ENCODE measurements at regions not wholly inside any gene's neighbourhood (a gene's known extent, or its start where the extent isn't known, plus 50 kb on each side); places are given as distances from the start of the nearest gene placed in this dataset.

- TF ChIP-seq, protein P1, sequence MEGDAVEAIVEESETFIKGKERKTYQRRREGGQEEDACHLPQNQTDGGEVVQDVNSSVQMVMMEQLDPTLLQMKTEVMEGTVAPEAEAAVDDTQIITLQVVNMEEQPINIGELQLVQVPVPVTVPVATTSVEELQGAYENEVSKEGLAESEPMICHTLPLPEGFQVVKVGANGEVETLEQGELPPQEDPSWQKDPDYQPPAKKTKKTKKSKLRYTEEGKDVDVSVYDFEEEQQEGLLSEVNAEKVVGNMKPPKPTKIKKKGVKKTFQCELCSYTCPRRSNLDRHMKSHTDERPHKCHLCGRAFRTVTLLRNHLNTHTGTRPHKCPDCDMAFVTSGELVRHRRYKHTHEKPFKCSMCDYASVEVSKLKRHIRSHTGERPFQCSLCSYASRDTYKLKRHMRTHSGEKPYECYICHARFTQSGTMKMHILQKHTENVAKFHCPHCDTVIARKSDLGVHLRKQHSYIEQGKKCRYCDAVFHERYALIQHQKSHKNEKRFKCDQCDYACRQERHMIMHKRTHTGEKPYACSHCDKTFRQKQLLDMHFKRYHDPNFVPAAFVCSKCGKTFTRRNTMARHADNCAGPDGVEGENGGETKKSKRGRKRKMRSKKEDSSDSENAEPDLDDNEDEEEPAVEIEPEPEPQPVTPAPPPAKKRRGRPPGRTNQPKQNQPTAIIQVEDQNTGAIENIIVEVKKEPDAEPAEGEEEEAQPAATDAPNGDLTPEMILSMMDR (conservative IDR thresholded peaks at IDR 0.05; ENCODE audit: low read depth, low read length), result no peak
- TF ChIP-seq MAZ (IDR thresholded peaks at IDR 0.05; ENCODE audit: borderline replicate concordance, low read depth, low read length), result no peak
- no peak for TF ChIP-seq USF2 (IDR thresholded peaks at IDR 0.05; ENCODE audit: low read depth, low read length)
Observed at GRCh38 chr6:164167873-164168405, 753.4 kb downstream of the QKI start.

Measured in IMR-90 (cell line).